ENCODE measurements at regions not wholly inside any gene's neighbourhood (a gene's known extent, or its start where the extent isn't known, plus 50 kb on each side); places are given as distances from the start of the nearest gene placed in this dataset.

DNA sequence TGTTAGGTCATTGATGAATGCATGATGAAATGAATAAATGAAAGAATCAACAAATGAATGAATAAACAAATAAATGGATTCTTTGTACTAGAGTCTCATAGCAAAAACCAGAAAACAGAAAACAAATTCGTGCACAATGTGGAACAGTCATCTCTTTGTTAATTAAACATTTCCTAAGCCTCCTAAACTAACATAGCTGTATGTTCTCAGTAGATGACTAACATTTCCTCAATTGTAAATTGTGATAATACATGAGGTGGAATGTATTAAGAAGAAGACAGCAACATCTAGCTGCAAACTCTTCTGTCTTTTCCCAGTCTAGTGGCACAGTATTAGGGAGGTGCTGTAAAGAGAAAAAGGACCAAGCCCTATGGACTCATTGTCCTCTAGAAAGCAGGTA lies 1021.0 kb downstream of the MCTP2 start:
- no peak for TF ChIP-seq FOSL1 (IDR thresholded peaks at IDR 0.05; ENCODE audit: insufficient read depth, low read depth, low read length)
- TF ChIP-seq SAP30 (IDR thresholded peaks at IDR 0.05; ENCODE audit: insufficient read depth, insufficient replicate concordance, low read length), result no peak
- TF ChIP-seq CREB1 (IDR thresholded peaks at IDR 0.05), result no peak
- TF ChIP-seq SIN3A (conservative IDR thresholded peaks at IDR 0.05 in 1 of 2, IDR thresholded peaks at IDR 0.05 in 1 of 2; ENCODE audit: low read depth in 1 of 2, low read length in 2 of 2), result no peak
- no peak for TF ChIP-seq CTCF (IDR thresholded peaks at IDR 0.05; ENCODE audit: control extremely low read depth in 1 of 3, insufficient read depth in 1 of 3, low read depth in 1 of 3, low read length in 3 of 3)

All from H1 (cell line).